ENCODE measurements at regions not wholly inside any gene's neighbourhood (a gene's known extent, or its start where the extent isn't known, plus 50 kb on each side); places are given as distances from the start of the nearest gene placed in this dataset.

GRCh38 chr5:86442036-86442745 lies 175.6 kb upstream of the COX7C start:
- in situ Hi-C loops (cut with HindIII; ENCODE audit: low sequenced_read_pairs) = no loop called here
- no peak overlapping the region for H3K4me3 ChIP-seq (ENCODE audit: low read depth, low read length)
- TF ChIP-seq, protein P1, sequence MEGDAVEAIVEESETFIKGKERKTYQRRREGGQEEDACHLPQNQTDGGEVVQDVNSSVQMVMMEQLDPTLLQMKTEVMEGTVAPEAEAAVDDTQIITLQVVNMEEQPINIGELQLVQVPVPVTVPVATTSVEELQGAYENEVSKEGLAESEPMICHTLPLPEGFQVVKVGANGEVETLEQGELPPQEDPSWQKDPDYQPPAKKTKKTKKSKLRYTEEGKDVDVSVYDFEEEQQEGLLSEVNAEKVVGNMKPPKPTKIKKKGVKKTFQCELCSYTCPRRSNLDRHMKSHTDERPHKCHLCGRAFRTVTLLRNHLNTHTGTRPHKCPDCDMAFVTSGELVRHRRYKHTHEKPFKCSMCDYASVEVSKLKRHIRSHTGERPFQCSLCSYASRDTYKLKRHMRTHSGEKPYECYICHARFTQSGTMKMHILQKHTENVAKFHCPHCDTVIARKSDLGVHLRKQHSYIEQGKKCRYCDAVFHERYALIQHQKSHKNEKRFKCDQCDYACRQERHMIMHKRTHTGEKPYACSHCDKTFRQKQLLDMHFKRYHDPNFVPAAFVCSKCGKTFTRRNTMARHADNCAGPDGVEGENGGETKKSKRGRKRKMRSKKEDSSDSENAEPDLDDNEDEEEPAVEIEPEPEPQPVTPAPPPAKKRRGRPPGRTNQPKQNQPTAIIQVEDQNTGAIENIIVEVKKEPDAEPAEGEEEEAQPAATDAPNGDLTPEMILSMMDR (IDR thresholded peaks at IDR 0.05; ENCODE audit: low read depth, low read length) = no peak
- DNase-seq (ENCODE audit: low read depth, low spot score) = no peak

DNA sequence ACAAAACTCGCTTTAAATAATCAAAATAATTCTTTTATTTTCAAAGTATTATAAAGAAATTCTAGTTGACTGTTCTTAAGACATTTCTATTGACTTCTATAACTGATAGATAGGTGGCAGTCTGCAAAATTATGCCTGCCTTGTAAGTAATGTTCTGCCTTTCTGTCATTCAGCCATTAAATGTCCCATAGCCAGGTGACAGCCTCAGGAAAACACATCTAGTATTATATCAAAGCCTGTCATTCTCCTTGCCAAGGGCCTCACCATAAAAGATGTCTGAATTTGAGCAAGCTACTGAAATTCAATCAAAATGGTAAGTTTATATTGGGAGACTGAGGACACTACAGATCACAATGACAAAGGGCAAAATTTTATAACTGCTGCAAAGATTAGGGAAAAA lies 170.4 kb upstream of the COX7C start:
- no peak for DNase-seq (ENCODE audit: low read depth, low spot score)
- TF ChIP-seq, protein P1 (IDR thresholded peaks at IDR 0.05; ENCODE audit: low read depth, low read length) = no peak
- in situ Hi-C loops (cut with HindIII; ENCODE audit: low sequenced_read_pairs) = no loop called here
- H3K4me3 ChIP-seq (ENCODE audit: low read depth, low read length) = no peak overlapping the region

GRCh38 chr5:86452251-86452650 lies 165.5 kb upstream of the COX7C start:
- in situ Hi-C loops (cut with HindIII; ENCODE audit: low sequenced_read_pairs) = no loop called here
- TF ChIP-seq, protein P1 (IDR thresholded peaks at IDR 0.05; ENCODE audit: low read depth, low read length) = no peak
- H3K4me3 ChIP-seq (ENCODE audit: low read depth, low read length) = no peak overlapping the region
- no peak for DNase-seq (ENCODE audit: low read depth, low spot score)

GRCh38 chr5:86460519-86460918 lies 157.2 kb upstream of the COX7C start:
- in situ Hi-C loops (cut with HindIII; ENCODE audit: low sequenced_read_pairs) = no loop called here
- TF ChIP-seq, protein P1 (IDR thresholded peaks at IDR 0.05; ENCODE audit: low read depth, low read length) = no peak

DNA sequence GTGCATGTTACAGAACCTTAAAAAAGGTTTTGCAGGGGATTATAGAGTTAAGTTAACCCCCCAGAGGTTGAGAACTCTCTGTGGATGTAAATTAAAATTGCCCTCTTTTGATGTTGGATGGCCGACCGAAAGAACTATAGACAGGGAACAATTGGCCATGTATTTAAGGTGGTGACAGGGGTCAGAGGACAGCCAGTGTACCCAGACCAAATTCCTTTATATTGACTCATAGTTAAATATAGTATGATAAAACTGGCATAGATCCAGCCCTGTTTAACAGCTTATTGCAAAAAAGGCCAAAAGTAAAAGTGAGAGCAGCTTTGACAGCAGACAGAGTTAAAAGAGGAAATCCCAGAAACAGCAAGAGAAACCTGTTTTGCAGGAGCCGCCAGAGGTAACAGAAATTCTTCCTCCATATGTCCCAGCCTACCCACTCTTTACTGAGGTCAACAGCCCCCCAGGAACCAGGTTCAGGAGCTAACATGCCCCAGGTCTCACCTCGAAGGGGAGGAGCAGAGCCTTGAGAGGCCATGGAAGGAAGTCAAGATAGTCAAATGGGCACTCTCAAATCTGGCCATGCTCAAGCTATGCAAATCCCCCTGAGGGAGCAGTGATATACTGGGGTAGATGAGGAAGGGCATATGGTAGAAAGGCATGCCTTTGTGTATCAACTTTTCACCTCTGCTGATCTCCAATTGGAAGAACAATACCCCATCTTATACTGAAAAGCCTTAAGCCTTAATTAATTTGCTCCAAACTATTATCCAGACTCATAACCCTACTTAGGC lies 156.4 kb upstream of the COX7C start:
- TF ChIP-seq, protein P1 (IDR thresholded peaks at IDR 0.05; ENCODE audit: low read depth, low read length) = no peak
- DNase-seq (ENCODE audit: low read depth, low spot score) = peak; percentile 12
- in situ Hi-C loops (cut with HindIII; ENCODE audit: low sequenced_read_pairs) = no loop called here
- H3K4me3 ChIP-seq (ENCODE audit: low read depth, low read length) = no peak overlapping the region

More at GRCh38 chr5:86460519-86460918, 157.2 kb upstream of the COX7C start:
- DNase-seq (ENCODE audit: low read depth, low spot score) = no peak
- H3K4me3 ChIP-seq (ENCODE audit: low read depth, low read length) = no peak overlapping the region

GRCh38 chr5:86463339-86463738 lies 154.4 kb upstream of the COX7C start:
- H3K4me3 ChIP-seq (ENCODE audit: low read depth, low read length) = no peak overlapping the region
- in situ Hi-C loops (cut with HindIII; ENCODE audit: low sequenced_read_pairs) = no loop called here
- DNase-seq (ENCODE audit: low read depth, low spot score) = no peak
- TF ChIP-seq, protein P1 (IDR thresholded peaks at IDR 0.05; ENCODE audit: low read depth, low read length) = no peak

All from astrocyte of the spinal cord (primary cell).